B cell (primary cell): ENCODE measurements at regions not wholly inside any gene's neighbourhood (a gene's known extent, or its start where the extent isn't known, plus 50 kb on each side); places are given as distances from the start of the nearest gene placed in this dataset.

Experiments used
- ATAC-seq: fragments of 200-7000 bp; cut with Tn5 transposase; one replicate; pipeline ENCODE4 v1.10.0; 2021; ENCODE audit warnings: low read depth, mild to moderate bottlenecking, moderate number of reproducible peaks, moderate library complexity
- CTCF ChIA-PET: fragments of 350-600 bp; sonication (Branson Sonifier 250); formaldehyde crosslinking; loops from one replicate; lab custom pipeline; 2021; ENCODE audit warnings: antibody characterized with exemption, inconsistent platforms; lab: Charles Lee
- POLR2A ChIA-PET: fragments of 350-600 bp; sonication (Branson Sonifier 250); formaldehyde crosslinking; loops from one replicate; lab custom pipeline; 2021; ENCODE audit warnings: antibody characterized with exemption; lab: Charles Lee
- DNase-seq: peaks from one replicate; pipeline ENCODE4 v3.0.0; 2013
- H2AFZ ChIP-seq: 2 replicates; pipeline ENCODE4 v1.6.1; 2012; ENCODE audit warnings: mild to moderate bottlenecking, low read depth, low read length; ENCODE audit not compliant: insufficient read depth, poor library complexity, severe bottlenecking
- H3K27ac ChIP-seq, 2 donors: 1 replicate in 1 of 2; 2 replicates in 1 of 2; pipeline ENCODE4 v1.5.1; 2012 to 2013; ENCODE audit warnings: low read length in 2 of 2, mild to moderate bottlenecking in 2 of 2, moderate library complexity in 1 of 2
- H3K27me3 ChIP-seq, 4 experiments: fragments of 200-600 bp in 1 of 4; sonication (generic) in 1 of 4; replicated peaks in 1 of 4; 1 replicate in 2 of 4; 2 replicates in 2 of 4; pipeline versions ENCODE4 v1.6.1 to v1.7.0; 2013 to 2016; ENCODE audit warnings: low read length in 3 of 4, mild to moderate bottlenecking in 2 of 4, mixed read lengths in 1 of 4, moderate library complexity in 1 of 4; ENCODE audit not compliant: insufficient read depth in 4 of 4, control insufficient read depth in 3 of 4; ENCODE audit errors: control extremely low read depth in 1 of 4
- H3K36me3 ChIP-seq, 2 experiments: replicated peaks in 1 of 2; 1 replicate in 1 of 2; 2 replicates in 1 of 2; pipeline versions ENCODE4 v1.6.1 to v1.7.1; 2013; ENCODE audit warnings: low read length in 1 of 2; ENCODE audit not compliant: insufficient read depth in 2 of 2, control insufficient read depth in 1 of 2; ENCODE audit errors: control extremely low read depth in 1 of 2, extremely low read depth in 1 of 2
- H3K4me1 ChIP-seq, 2 donors: fragments of 200-600 bp in 1 of 2; sonication (generic) in 1 of 2; 1 replicate in 1 of 2; 2 replicates in 1 of 2; pipeline versions ENCODE4 v1.5.1 to v1.6.1; 2013 to 2017; ENCODE audit warnings: low read length in 2 of 2; ENCODE audit not compliant: control insufficient read depth in 2 of 2, insufficient read depth in 2 of 2
- H3K4me2 ChIP-seq: replicated peaks from 2 replicates; pipeline ENCODE3; 2012; ENCODE audit warnings: mild to moderate bottlenecking, low read depth, low read length; ENCODE audit not compliant: poor library complexity, severe bottlenecking
- H3K4me3 ChIP-seq, 5 experiments: fragments of 200-600 bp in 1 of 5; sonication (generic) in 1 of 5; 1 replicate in 3 of 5; 2 replicates in 2 of 5; pipeline versions ENCODE4 v1.5.1 to v1.7.0; 2011 to 2016; ENCODE audit warnings: low read length in 4 of 5, mild to moderate bottlenecking in 4 of 5, low read depth in 2 of 5, control low read depth in 1 of 5, moderate library complexity in 1 of 5; ENCODE audit not compliant: insufficient read depth in 1 of 5; ENCODE audit errors: control extremely low read depth in 1 of 5, extremely low read depth in 1 of 5
- H3K79me2 ChIP-seq: fragments of 200-600 bp; sonication (generic); one replicate; pipeline ENCODE4 v1.6.0; 2016; ENCODE audit warnings: low read length; ENCODE audit not compliant: control insufficient read depth, insufficient read depth
- H3K9ac ChIP-seq: fragments of 200-600 bp; sonication (generic); 2 replicates; pipeline ENCODE4 v1.6.1; 2017; ENCODE audit warnings: mild to moderate bottlenecking, low read length, moderate library complexity
- H3K9me3 ChIP-seq, 3 donors: one replicate each; pipeline versions ENCODE4 v1.6.1 to v1.7.1; 2013; ENCODE audit warnings: low read length in 2 of 3; ENCODE audit not compliant: control insufficient read depth in 2 of 3, insufficient read depth in 1 of 3; ENCODE audit errors: control extremely low read depth in 1 of 3
- H4K20me1 ChIP-seq: 2 replicates; pipeline ENCODE4 v1.6.0; 2012; ENCODE audit warnings: mild to moderate bottlenecking, low read length; ENCODE audit not compliant: insufficient read depth, control insufficient read depth, poor library complexity, severe bottlenecking
- H3K27ac Mint-ChIP-seq: one replicate; pipeline ENCODE4 v1.8.0; 2021; ENCODE audit warnings: mixed read lengths
- H3K27me3 Mint-ChIP-seq: one replicate; pipeline ENCODE4 v1.8.0; 2021; ENCODE audit warnings: mixed read lengths
- H3K4me1 Mint-ChIP-seq: one replicate; pipeline ENCODE4 v1.8.0; 2021; ENCODE audit warnings: mixed read lengths
- H3K4me3 Mint-ChIP-seq: one replicate; pipeline ENCODE4 v1.8.0; 2021; ENCODE audit warnings: mixed read lengths
- H3K9me3 Mint-ChIP-seq: one replicate; pipeline ENCODE4 v1.8.0; 2022; ENCODE audit warnings: mixed read lengths; ENCODE audit not compliant: insufficient read depth
- CTCF ChIP-seq: fragments of 200-600 bp; IDR thresholded peaks from one replicate; pipeline ENCODE4 v1.8.0; 2022; ENCODE audit warnings: antibody characterized with exemption, mild to moderate bottlenecking
- EZH2 ChIP-seq: IDR thresholded peaks from 2 replicates; pipeline ENCODE4 v1.6.1; 2012; ENCODE audit warnings: borderline replicate concordance, low read depth, mild to moderate bottlenecking, moderate library complexity, low read length; ENCODE audit not compliant: insufficient read depth, poor library complexity, severe bottlenecking
- WGBS: methylation state at CpG from one replicate; pipeline ENCODE4 v1.1.5; 2013; ENCODE audit warnings: missing lambda C conversion rate; ENCODE audit not compliant: insufficient coverage; 5-methylcytosine and 5-hydroxymethylcytosine counted together
- intact Hi-C: fragments of 100-400 bp; cut with micrococcal nuclease; formaldehyde crosslinking; loops from one replicate; pipeline ENCODE4 v1.10.0; 2022

GRCh38 chr13:111533900-111534683 lies 213.7 kb downstream of the TEX29 start:
- H2AFZ ChIP-seq = no peak overlapping the region
- H4K20me1 ChIP-seq = no peaks in the 10 kb centered on the region
- Mint-ChIP-seq H3K4me1 (no peaks in the 10 kb centered on the region), H3K4me3 (no peak overlapping the region), H3K27ac (no peak overlapping the region), H3K27me3 (peaks cover 32% of the 10 kb centered on the region), H3K9me3 (no peaks in the 10 kb centered on the region)
- no peak overlapping the region for H3K9ac ChIP-seq
- H3K4me2 ChIP-seq = no peak overlapping the region
- H3K9me3 ChIP-seq = peaks cover 0 to 3% (median 0%) of the 10 kb centered on the region in 3 donors
- H3K27me3 ChIP-seq = peaks cover 0 to 7% (median 2%) of the 10 kb centered on the region in 4 experiments
- no peaks in the 10 kb centered on the region for H3K79me2 ChIP-seq
- no peak overlapping the region for H3K27ac ChIP-seq
- H3K36me3 ChIP-seq = no peaks in the 10 kb centered on the region
- ChIA-PET CTCF (interaction anchor here (0.7 kb wide), 1 partner anchor 17 kb away, joined by 4 read pairs; no protein-coding TSS in a partner anchor), POLR2A (no interaction called here)
- intact Hi-C loops = no loop called here
- TF ChIP-seq EZH2 (no peak), CTCF (no peak)
- H3K4me3 ChIP-seq = no peak overlapping the region
- no CpG with 5 or more reads among the region's 10 CpGs for WGBS
- no peaks in the 10 kb centered on the region for H3K4me1 ChIP-seq
- DNase-seq (no peak), ATAC-seq (no peak)
